ENCODE measurements at regions not wholly inside any gene's neighbourhood (a gene's known extent, or its start where the extent isn't known, plus 50 kb on each side); places are given as distances from the start of the nearest gene placed in this dataset.
"Not testable (repeated sequence)": the region's sequence is repeated elsewhere in the genome, so short reads cannot be mapped to it uniquely, and the experiment has no call there.

- not testable (repeated sequence) for H4K8ac ChIP-seq (ENCODE audit: low read depth, low read length); H3K79me1 ChIP-seq (ENCODE audit: low read length)
- no CpG with 5 or more reads among the region's 21 CpGs for WGBS (ENCODE audit: extremely low coverage, insufficient coverage, insufficient read length)
Measured at GRCh38 chr6:84587994-84588696, 176.3 kb downstream of the TBX18 start.

DNA sequence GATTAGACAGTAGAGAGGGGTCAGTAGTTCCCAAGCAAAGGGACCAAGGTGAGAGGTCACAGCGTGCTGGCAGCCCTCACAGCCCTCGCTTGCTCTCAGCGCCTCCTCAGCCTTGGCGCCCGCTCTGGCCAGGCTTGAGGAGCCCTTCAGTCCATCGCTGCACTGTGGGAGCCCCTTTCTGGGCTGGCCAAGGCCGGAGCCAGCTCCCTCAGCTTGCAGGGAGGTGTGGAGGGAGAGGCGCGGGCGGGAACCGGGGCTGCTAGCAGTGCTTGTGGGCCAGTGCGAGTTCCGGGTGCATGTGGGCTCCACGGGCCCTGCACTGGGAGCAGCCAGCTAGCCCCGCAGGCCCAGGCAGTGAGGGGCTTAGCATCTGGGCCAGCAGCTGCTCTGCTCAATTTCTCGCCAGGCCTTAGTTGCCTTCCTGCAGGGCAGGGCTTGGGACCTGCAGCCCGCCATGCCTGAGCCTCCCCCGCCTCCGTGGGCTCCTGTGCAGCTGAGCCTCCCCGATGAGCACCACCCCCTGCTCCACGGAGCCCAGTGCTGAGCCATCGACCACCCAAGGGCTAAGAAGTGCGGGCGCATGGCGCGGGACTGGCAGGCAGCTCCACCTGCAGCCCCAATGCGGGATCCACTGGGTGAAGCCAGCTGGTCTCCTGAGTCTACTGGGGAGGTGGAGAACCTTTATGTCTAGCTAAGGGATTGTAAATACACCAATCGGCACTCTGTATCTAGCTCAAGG, 177.0 kb downstream of the TBX18 start:
- H3K4me2 ChIP-seq (ENCODE audit: low read length); H4K91ac ChIP-seq (ENCODE audit: low read depth, low read length); H3K79me2 ChIP-seq (ENCODE audit: control insufficient read depth, insufficient read depth, low read length, poor library complexity); H3K23ac ChIP-seq (ENCODE audit: low read length); H3K14ac ChIP-seq (ENCODE audit: low read length); H4K8ac ChIP-seq (ENCODE audit: low read depth, low read length); H3K27me3 ChIP-seq (ENCODE audit: insufficient read depth, low read length); H3K4me1 ChIP-seq (ENCODE audit: control insufficient read depth in 1 of 2, insufficient read depth in 2 of 2, low read length in 2 of 2); H2BK5ac ChIP-seq (ENCODE audit: low read depth, low read length, poor library complexity); H3K4me3 ChIP-seq (ENCODE audit: low read depth, low read length); H3K27ac ChIP-seq (ENCODE audit: low read depth, low read length); H3K4ac ChIP-seq (ENCODE audit: low read depth, low read length); H3K9me3 ChIP-seq (ENCODE audit: insufficient read depth, low read depth, low read length); H2BK12ac ChIP-seq (ENCODE audit: low read length); H2BK120ac ChIP-seq (ENCODE audit: insufficient read depth, low read length, poor library complexity); H4K12ac ChIP-seq (ENCODE audit: low read depth, low read length); H2AFZ ChIP-seq (ENCODE audit: insufficient read depth, low read length, poor library complexity); H3K36me3 ChIP-seq (ENCODE audit: control insufficient read depth in 1 of 2, insufficient read depth in 2 of 2, low read length in 2 of 2); H3K79me1 ChIP-seq (ENCODE audit: low read length); DNase-seq; H3K9ac ChIP-seq (ENCODE audit: low read length); H3K18ac ChIP-seq (ENCODE audit: low read length); H2AK5ac ChIP-seq (ENCODE audit: low read length): not testable (repeated sequence)
- no CpG with 5 or more reads among the region's 28 CpGs for WGBS (ENCODE audit: extremely low coverage, insufficient coverage, insufficient read length)

More at GRCh38 chr6:84587994-84588696, 176.3 kb downstream of the TBX18 start:
- not testable (repeated sequence) for H3K14ac ChIP-seq (ENCODE audit: low read length); H3K4me1 ChIP-seq (ENCODE audit: control insufficient read depth in 1 of 2, insufficient read depth in 2 of 2, low read length in 2 of 2); H2BK12ac ChIP-seq (ENCODE audit: low read length); H3K79me2 ChIP-seq (ENCODE audit: control insufficient read depth, insufficient read depth, low read length, poor library complexity); H3K27me3 ChIP-seq (ENCODE audit: insufficient read depth, low read length); H3K4me2 ChIP-seq (ENCODE audit: low read length); H3K23ac ChIP-seq (ENCODE audit: low read length); H3K27ac ChIP-seq (ENCODE audit: low read depth, low read length); DNase-seq; H2BK120ac ChIP-seq (ENCODE audit: insufficient read depth, low read length, poor library complexity); H3K9me3 ChIP-seq (ENCODE audit: insufficient read depth, low read depth, low read length); H3K4me3 ChIP-seq (ENCODE audit: low read depth, low read length); H4K12ac ChIP-seq (ENCODE audit: low read depth, low read length); H3K4ac ChIP-seq (ENCODE audit: low read depth, low read length); H3K9ac ChIP-seq (ENCODE audit: low read length); H3K36me3 ChIP-seq (ENCODE audit: control insufficient read depth in 1 of 2, insufficient read depth in 2 of 2, low read length in 2 of 2); H2AK5ac ChIP-seq (ENCODE audit: low read length); H2AFZ ChIP-seq (ENCODE audit: insufficient read depth, low read length, poor library complexity); H2BK5ac ChIP-seq (ENCODE audit: low read depth, low read length, poor library complexity); H4K91ac ChIP-seq (ENCODE audit: low read depth, low read length); H3K18ac ChIP-seq (ENCODE audit: low read length)

DNA sequence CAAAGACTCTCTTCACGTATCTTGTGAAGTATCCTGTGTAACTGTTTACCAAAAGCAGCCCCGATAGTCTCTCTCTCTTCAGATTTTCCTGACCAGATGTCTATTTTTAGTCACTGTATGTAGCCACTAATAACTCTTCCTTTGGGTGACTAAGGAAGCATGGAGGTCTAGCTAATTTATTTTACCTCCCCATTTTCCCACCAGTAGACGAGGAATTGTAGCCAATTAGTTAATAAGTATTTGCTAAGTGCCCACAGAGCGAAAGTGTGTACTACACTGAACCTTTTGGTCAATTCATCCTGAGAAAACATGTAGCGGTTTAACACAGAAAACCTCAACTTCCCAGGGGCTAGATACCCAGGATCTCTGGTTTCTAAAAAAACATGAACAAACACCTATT, 180.6 kb downstream of the TBX18 start:
- Histone ChIP-seq H3K27ac (ENCODE audit: low read depth, low read length) (no peak overlapping the region), H3K9me3 (ENCODE audit: insufficient read depth, low read depth, low read length) (peaks cover 2% of the 10 kb centered on the region), H2AK5ac (ENCODE audit: low read length) (no peak overlapping the region), H4K8ac (ENCODE audit: low read depth, low read length) (no peak overlapping the region), H3K4ac (ENCODE audit: low read depth, low read length) (no peak overlapping the region), H3K4me1 (ENCODE audit: control insufficient read depth in 1 of 2, insufficient read depth in 2 of 2, low read length in 2 of 2) (no peaks in the 10 kb centered on the region), H4K91ac (ENCODE audit: low read depth, low read length) (no peak overlapping the region), H2BK12ac (ENCODE audit: low read length) (no peak overlapping the region), H3K4me2 (ENCODE audit: low read length) (no peak overlapping the region), H3K18ac (ENCODE audit: low read length) (no peak overlapping the region), H3K27me3 (ENCODE audit: insufficient read depth, low read length) (no peaks in the 10 kb centered on the region), H3K79me2 (ENCODE audit: control insufficient read depth, insufficient read depth, low read length, poor library complexity) (no peaks in the 10 kb centered on the region), H3K36me3 (ENCODE audit: control insufficient read depth in 1 of 2, insufficient read depth in 2 of 2, low read length in 2 of 2) (no peaks in the 10 kb centered on the region), H3K9ac (ENCODE audit: low read length) (no peak overlapping the region), H3K23ac (ENCODE audit: low read length) (no peak overlapping the region), H2BK120ac (ENCODE audit: insufficient read depth, low read length, poor library complexity) (no peak overlapping the region), H3K14ac (ENCODE audit: low read length) (no peak overlapping the region), H4K12ac (ENCODE audit: low read depth, low read length) (no peak overlapping the region), H2BK5ac (ENCODE audit: low read depth, low read length, poor library complexity) (no peak overlapping the region), H2AFZ (ENCODE audit: insufficient read depth, low read length, poor library complexity) (no peak overlapping the region), H3K79me1 (ENCODE audit: low read length) (no peaks in the 10 kb centered on the region), H3K4me3 (ENCODE audit: low read depth, low read length) (no peak overlapping the region)
- DNase-seq = no peak
- no CpG with 5 or more reads among the region's 5 CpGs for WGBS (ENCODE audit: extremely low coverage, insufficient coverage, insufficient read length)

DNA sequence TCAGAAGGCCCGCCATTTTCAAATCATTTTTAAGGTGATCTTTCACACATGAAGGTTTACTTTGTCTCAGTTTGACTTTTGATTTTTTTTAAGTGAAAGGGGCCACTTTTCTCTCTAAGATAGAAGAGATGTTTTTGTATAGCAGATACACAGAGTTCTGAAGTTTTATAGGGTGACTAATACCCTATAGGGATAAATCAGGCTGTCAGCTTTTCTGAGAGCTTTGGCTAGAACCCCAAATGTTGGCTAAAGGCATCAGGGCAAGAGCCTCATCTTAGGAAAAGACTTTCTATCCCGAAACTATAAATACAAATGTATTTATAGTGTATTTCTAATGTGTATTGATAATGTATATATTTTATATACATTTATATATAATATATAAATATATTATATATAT, 181.4 kb downstream of the TBX18 start:
- no peaks in the 10 kb centered on the region for H3K4me1 ChIP-seq (ENCODE audit: control insufficient read depth in 1 of 2, insufficient read depth in 2 of 2, low read length in 2 of 2)

More for the DNA sequence above, 181.4 kb downstream of the TBX18 start:
- Histone ChIP-seq H2AK5ac (ENCODE audit: low read length) (no peak overlapping the region), H3K4ac (ENCODE audit: low read depth, low read length) (no peak overlapping the region), H2AFZ (ENCODE audit: insufficient read depth, low read length, poor library complexity) (no peak overlapping the region), H3K4me2 (ENCODE audit: low read length) (no peak overlapping the region), H3K4me3 (ENCODE audit: low read depth, low read length) (no peak overlapping the region), H3K18ac (ENCODE audit: low read length) (no peak overlapping the region), H4K8ac (ENCODE audit: low read depth, low read length) (no peak overlapping the region), H4K12ac (ENCODE audit: low read depth, low read length) (no peak overlapping the region), H3K23ac (ENCODE audit: low read length) (no peak overlapping the region), H3K27ac (ENCODE audit: low read depth, low read length) (no peak overlapping the region), H3K9me3 (ENCODE audit: insufficient read depth, low read depth, low read length) (peaks cover 2% of the 10 kb centered on the region), H3K14ac (ENCODE audit: low read length) (no peak overlapping the region), H3K79me2 (ENCODE audit: control insufficient read depth, insufficient read depth, low read length, poor library complexity) (no peaks in the 10 kb centered on the region), H2BK120ac (ENCODE audit: insufficient read depth, low read length, poor library complexity) (no peak overlapping the region), H2BK5ac (ENCODE audit: low read depth, low read length, poor library complexity) (no peak overlapping the region), H4K91ac (ENCODE audit: low read depth, low read length) (no peak overlapping the region), H3K9ac (ENCODE audit: low read length) (no peak overlapping the region), H2BK12ac (ENCODE audit: low read length) (no peak overlapping the region), H3K36me3 (ENCODE audit: control insufficient read depth in 1 of 2, insufficient read depth in 2 of 2, low read length in 2 of 2) (no peaks in the 10 kb centered on the region), H3K79me1 (ENCODE audit: low read length) (no peaks in the 10 kb centered on the region), H3K27me3 (ENCODE audit: insufficient read depth, low read length) (no peaks in the 10 kb centered on the region)
- no peak for DNase-seq
- no CpG with 5 or more reads among the region's 2 CpGs for WGBS (ENCODE audit: extremely low coverage, insufficient coverage, insufficient read length)

All from trophoblast cell (in vitro differentiated cells and primary cell).